ENCODE measurements at regions not wholly inside any gene's neighbourhood (a gene's known extent, or its start where the extent isn't known, plus 50 kb on each side); places are given as distances from the start of the nearest gene placed in this dataset.

GRCh38 chr13:79871594-79871993 lies 390.6 kb downstream of the NDFIP2 start:
- no peak for TF ChIP-seq CTCF (IDR thresholded peaks at IDR 0.05; ENCODE audit: insufficient read depth, low read length, poor library complexity, severe bottlenecking)
- Histone ChIP-seq H3K4me3 (replicated peaks; ENCODE audit: low read depth, low read length) (no peak overlapping the region), H3K36me3 (ENCODE audit: control insufficient read depth, insufficient read depth, low read length) (no peaks in the 10 kb centered on the region), H3K27me3 (replicated peaks; ENCODE audit: control insufficient read depth, insufficient read depth, low read length) (no peaks in the 10 kb centered on the region)
- DNase-seq (ENCODE audit: extremely low read depth, insufficient read length) = no peak

- no peak for DNase-seq (ENCODE audit: extremely low read depth, insufficient read length)
- Histone ChIP-seq H3K36me3 (ENCODE audit: control insufficient read depth, insufficient read depth, low read length) (no peaks in the 10 kb centered on the region), H3K27me3 (replicated peaks; ENCODE audit: control insufficient read depth, insufficient read depth, low read length) (no peaks in the 10 kb centered on the region), H3K4me3 (replicated peaks; ENCODE audit: low read depth, low read length) (no peak overlapping the region)
- no peak for TF ChIP-seq CTCF (IDR thresholded peaks at IDR 0.05; ENCODE audit: insufficient read depth, low read length, poor library complexity, severe bottlenecking)
These were observed 389.8 kb downstream of the NDFIP2 start for GRCh38 chr13:79870766-79871165.

- no peaks in the 10 kb centered on the region for H3K27me3 ChIP-seq (replicated peaks; ENCODE audit: control insufficient read depth, insufficient read depth, low read length)
- no peak for TF ChIP-seq CTCF (IDR thresholded peaks at IDR 0.05; ENCODE audit: insufficient read depth, low read length, poor library complexity, severe bottlenecking)
- no peak for DNase-seq (ENCODE audit: extremely low read depth, insufficient read length)
- H3K4me3 ChIP-seq (replicated peaks; ENCODE audit: low read depth, low read length) = no peak overlapping the region
- H3K36me3 ChIP-seq (ENCODE audit: control insufficient read depth, insufficient read depth, low read length) = no peaks in the 10 kb centered on the region
These were observed 389.2 kb downstream of the NDFIP2 start for GRCh38 chr13:79870123-79870522.

- no peak for TF ChIP-seq CTCF (IDR thresholded peaks at IDR 0.05; ENCODE audit: insufficient read depth, low read length, poor library complexity, severe bottlenecking)
- Histone ChIP-seq H3K27me3 (replicated peaks; ENCODE audit: control insufficient read depth, insufficient read depth, low read length) (no peaks in the 10 kb centered on the region), H3K36me3 (ENCODE audit: control insufficient read depth, insufficient read depth, low read length) (no peaks in the 10 kb centered on the region), H3K4me3 (replicated peaks; ENCODE audit: low read depth, low read length) (no peak overlapping the region)
- DNase-seq (ENCODE audit: extremely low read depth, insufficient read length) = no peak
These were observed 388.4 kb downstream of the NDFIP2 start for GRCh38 chr13:79869326-79869725.

- no peak for TF ChIP-seq CTCF (IDR thresholded peaks at IDR 0.05; ENCODE audit: insufficient read depth, low read length, poor library complexity, severe bottlenecking)
- no peak for DNase-seq (ENCODE audit: extremely low read depth, insufficient read length)
These were observed 386.3 kb downstream of the NDFIP2 start for GRCh38 chr13:79867254-79867653.

GRCh38 chr13:79866436-79866835 lies 385.5 kb downstream of the NDFIP2 start:
- Histone ChIP-seq H3K36me3 (ENCODE audit: control insufficient read depth, insufficient read depth, low read length) (no peaks in the 10 kb centered on the region), H3K27me3 (replicated peaks; ENCODE audit: control insufficient read depth, insufficient read depth, low read length) (no peaks in the 10 kb centered on the region), H3K4me3 (replicated peaks; ENCODE audit: low read depth, low read length) (no peak overlapping the region)
- TF ChIP-seq CTCF (IDR thresholded peaks at IDR 0.05; ENCODE audit: insufficient read depth, low read length, poor library complexity, severe bottlenecking) = no peak
- DNase-seq (ENCODE audit: extremely low read depth, insufficient read length) = no peak

More at GRCh38 chr13:79867254-79867653, 386.3 kb downstream of the NDFIP2 start:
- Histone ChIP-seq H3K27me3 (replicated peaks; ENCODE audit: control insufficient read depth, insufficient read depth, low read length) (no peaks in the 10 kb centered on the region), H3K36me3 (ENCODE audit: control insufficient read depth, insufficient read depth, low read length) (no peaks in the 10 kb centered on the region), H3K4me3 (replicated peaks; ENCODE audit: low read depth, low read length) (no peak overlapping the region)
